Ramos (cell line): ENCODE measurements at regions not wholly inside any gene's neighbourhood (a gene's known extent, or its start where the extent isn't known, plus 50 kb on each side); places are given as distances from the start of the nearest gene placed in this dataset.
"Not testable (repeated sequence)": the region's sequence is repeated elsewhere in the genome, so short reads cannot be mapped to it uniquely, and the experiment has no call there.

Experiments
- in situ Hi-C: fragments of 300-500 bp; cut with MboI; formaldehyde crosslinking; loops from one replicate; pipeline ENCODE4 v1.14.3; 2022; ENCODE audit warnings: low sequenced_read_pairs; ENCODE audit not compliant: unreplicated experiment

DNA sequence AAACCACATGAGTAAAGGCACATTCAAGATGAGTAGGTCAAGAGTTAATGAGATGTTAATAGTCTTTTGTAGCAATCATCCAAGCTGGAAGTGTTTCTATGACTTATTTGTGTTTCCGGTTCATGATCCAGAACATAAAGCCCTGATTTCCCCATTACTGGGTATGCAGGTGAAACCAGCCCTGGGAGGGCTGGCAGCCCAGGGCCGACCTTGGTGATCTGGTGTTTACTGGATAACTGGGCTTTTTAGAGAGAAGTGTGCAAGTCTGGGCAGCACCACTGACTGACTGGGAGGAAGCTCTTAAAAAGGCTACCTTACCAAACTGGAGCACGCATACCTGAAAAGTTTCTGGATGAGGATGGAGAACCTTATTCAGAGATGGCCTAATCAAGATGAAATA lies 431.6 kb upstream of the VRK2 start:
- in situ Hi-C loops = no loop called here

DNA sequence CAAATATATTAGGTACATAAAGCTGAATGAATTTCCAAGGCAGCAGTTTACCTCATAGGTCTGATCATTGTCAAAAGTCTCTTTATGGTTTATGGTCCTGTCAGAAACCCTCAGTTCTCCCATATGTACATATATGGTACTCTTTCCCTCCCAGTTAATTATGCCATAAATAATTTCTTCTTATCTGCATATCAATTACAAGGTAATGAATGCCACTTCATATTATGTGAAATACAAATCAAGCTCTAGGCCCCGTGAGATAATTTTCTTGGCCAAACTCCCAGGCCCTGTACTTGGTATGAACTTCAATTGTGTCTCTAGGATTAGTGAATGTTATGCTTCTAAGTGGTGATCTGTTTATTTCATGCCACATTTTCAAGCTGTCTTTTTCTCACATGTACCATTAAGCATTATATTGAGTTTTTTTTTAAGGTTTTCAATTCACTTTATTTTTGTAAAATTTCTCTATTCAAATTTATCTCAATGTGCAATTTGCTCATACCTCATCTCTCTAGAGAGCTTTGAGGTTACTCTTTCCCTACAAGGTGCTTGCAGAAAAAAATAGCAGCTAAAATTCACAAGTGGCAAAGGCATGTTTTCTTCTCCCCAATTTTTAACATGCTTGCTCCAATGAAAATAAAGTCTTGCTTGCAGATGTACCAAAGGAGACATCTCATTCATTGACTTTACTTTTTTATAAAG lies 430.6 kb upstream of the VRK2 start:
- in situ Hi-C loops = no loop called here

DNA sequence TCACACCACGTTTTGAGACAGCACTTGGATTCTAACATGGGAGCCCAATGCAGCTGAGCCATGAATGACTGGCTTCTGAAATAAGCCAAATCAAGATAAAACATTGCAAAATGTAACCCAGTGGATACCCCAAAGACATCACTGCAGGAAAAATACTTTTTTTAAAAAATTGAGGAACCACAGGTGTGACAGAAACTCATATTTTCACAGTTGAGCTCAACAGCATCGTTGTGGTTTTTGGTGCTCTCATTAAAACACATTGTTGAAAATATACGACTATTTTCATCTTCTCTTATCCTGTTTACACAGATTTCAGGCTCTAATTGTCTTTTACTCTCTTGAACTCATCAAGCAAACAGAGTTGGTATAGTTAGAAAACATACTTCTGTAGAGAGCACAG lies 429.3 kb upstream of the VRK2 start:
- in situ Hi-C loops = no loop called here

DNA sequence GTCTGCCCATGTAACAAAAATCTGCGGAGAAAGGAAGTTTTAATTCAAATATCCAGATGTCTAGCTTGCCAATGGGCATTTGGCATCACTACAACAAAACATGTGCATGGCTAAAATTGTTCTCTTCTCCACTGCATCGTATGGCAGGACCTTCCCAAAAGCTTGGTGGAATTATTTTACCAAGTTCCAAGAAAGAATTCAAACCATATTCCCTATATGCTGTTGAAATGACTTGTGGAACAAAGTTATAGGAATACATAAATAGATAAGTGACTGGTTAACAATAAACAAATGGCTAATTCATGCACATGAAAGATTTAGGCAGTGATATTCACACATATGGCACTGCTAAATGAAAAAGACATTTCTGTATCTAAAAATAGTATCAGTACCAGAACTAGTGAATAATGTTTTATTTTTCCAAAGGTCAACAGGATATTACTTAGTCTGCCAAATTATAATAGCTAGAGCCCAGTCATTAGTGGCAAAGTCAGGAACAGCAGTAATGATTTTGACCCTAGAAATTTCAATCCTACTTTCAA lies 425.4 kb upstream of the VRK2 start:
- in situ Hi-C loops = no loop called here

DNA sequence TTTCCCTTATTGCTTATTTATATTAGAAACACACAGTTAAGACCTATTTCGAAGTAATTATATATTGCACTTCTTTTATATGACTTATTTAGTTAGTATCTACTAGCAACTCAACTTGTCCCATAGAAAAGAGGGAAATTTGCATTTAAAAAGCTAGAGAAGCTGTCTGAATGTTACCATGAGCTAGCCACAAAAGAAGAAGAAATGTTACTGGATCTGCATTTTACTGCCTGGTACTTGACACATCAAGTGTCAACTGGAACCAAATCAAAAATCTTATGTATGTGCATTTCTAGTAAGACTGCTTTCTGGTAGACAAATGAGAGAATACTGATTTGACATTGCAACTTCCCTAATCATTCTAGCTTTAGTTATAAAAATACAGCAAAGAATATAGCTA lies 424.6 kb upstream of the VRK2 start:
- in situ Hi-C loops = no loop called here

DNA sequence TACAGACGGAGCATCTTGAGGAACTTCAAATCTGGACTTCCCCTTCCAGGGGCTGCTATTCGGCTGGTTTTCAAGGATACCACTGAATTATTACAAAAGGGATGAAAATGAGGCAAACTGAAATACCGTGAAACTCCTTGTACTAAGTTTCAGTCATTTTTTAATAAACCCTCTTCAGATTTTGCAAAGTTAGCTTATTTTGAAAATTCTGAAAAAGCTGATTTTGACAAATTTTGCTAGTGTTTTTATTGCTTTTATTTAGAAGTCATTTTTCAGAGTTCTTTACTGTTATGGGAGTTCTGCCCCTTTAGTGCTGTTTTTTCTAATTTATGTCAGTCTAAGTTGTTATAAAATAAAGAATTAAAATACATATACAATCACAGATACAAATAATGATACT lies 390.4 kb upstream of the VRK2 start:
- in situ Hi-C loops = no loop called here

DNA sequence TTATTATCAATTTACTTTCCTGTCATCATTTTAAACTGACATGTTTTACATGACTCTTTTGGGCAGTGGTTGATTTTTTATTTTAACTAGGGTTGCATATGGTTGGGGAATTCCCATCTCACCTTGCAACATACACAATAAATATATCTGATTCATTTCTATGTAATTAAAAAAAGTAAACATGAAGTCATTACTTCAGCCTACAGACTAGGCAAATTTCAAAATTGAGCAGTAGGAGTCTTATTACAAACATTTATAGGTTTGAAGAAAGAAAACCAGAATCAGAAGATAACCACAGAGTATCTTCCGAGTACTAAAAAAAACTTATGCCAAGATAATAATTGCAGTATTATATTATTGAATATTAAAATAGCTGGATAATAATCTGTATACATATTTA lies 377.0 kb upstream of the VRK2 start:
- in situ Hi-C loops = no loop called here

DNA sequence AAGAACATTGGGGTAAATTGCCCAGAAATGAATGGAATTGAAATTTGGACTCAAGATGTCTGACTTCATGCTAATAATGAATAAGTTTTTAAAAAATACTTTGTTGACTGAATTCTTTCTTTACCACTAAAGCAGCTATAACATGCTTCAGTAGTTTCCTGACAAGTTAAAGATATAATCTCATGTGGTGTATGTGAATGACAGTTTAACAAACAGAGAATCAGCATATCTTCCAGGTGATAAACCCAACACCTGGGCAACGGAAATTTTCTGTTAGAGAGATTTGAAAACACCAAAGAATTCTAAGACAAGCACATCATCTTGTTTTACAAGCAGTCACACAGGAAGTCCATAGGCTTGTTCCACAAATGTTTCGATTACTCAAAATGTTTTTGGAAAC lies 372.6 kb upstream of the VRK2 start:
- in situ Hi-C loops = no loop called here

DNA sequence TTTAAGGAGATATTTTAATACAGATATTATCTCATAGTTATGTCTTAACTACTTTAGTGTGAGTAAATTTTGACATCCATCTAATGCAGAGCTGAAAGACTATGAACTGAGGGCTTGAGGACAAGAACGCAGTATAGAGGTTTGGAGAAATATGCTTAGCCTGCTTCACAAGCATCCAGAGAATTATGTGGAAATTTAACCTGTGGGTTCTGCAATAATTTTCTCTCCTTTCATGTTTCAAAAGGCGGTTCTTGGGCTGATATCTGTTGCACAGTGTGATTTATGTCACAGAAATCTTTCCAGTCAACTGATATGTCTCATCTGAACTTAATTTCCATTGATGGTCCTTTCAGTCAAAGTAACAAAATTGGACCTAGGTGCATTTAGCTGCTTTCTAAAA lies 371.9 kb upstream of the VRK2 start:
- in situ Hi-C loops = no loop called here

DNA sequence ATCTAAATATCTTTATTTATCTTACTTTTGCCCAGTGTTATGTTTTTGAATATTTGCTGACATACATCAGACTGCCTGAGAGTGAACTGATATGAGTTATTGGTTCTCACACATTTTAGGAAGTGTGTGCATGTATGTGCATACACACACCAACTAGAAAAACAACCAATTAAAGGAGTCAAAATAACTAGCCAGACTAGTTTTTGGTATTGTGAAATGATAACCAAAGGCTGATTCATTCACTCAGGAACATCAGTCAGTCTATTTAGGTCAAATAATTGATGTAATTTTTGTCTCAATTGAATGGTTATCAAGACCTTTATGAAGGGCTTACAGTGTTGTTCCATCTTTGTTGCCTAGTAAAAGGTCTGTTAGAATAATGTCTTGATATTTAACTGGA lies 369.3 kb upstream of the VRK2 start:
- in situ Hi-C loops = no loop called here

DNA sequence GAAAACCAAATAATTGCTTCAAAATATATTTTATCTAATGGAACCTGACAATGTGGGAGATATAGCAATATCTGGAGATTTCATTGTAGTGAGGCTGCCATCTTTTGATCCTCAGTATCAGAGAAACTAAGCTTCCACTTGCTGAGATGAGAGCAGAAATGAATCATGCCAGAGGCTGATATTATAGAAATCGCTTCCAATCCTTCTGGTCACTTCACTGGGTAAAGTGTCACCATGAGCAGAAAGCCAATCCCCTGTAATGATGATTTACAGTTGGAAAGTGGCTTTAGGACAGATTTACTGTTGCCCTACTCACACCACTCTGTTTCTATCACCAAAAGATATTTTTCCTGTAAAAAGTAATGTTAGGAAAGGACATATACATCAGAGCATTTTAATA lies 365.0 kb upstream of the VRK2 start:
- in situ Hi-C loops = no loop called here

DNA sequence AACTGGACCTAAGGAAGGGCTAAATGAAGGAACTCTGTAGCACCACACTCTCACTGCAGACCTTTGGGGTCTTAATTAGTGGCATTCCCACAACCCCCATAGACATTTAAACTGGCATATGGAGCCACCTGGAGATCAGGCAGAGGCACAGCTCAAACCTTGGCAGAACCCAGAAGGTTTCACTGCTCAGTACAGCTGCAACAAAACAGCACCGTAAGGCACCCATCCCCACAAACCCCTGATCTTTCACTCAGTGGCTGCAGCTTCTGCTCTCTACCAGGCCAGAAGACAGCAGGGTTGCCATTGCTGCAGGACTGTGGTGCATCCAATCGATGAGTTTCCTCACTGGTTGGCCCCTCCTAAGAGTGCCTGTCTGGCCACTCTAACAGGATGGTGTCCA lies 361.6 kb upstream of the VRK2 start:
- in situ Hi-C loops = no loop called here

DNA sequence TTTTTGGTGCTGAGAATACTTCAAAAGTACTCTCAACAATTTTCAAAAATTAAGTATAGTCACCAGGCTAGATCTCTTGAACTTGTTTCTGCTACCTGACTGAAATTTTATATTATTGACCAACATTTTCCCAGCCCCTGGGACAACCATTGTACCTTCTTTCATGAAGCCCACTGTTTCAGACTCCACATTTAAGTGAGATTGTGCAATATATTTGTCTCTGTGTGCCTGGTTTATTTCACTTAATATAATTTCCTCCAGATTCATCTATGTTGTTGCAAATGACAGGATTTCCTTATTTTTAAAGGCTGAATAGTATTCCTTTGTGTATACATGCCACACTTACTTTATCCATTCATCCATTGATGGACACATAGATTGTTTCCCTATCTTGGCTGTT lies 354.2 kb upstream of the VRK2 start:
- in situ Hi-C loops = no loop called here

DNA sequence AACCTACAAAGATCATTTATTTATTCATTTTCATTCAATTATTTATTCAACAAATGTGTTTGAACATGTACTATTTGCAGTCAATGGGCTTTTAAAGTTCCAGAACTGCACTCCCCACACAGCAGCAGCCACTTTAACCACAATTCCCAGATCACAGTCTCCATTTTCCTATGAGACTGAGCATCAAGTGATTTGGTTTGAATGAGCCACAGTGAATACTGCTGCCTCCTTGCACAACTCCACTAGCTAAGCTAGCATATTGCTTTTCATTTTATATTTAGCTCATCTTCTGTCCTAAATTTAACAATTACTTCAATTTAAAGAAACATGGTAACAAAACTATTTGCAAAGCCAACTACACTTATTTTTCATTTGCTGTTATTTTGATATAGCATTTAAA lies 353.4 kb upstream of the VRK2 start:
- in situ Hi-C loops = no loop called here

DNA sequence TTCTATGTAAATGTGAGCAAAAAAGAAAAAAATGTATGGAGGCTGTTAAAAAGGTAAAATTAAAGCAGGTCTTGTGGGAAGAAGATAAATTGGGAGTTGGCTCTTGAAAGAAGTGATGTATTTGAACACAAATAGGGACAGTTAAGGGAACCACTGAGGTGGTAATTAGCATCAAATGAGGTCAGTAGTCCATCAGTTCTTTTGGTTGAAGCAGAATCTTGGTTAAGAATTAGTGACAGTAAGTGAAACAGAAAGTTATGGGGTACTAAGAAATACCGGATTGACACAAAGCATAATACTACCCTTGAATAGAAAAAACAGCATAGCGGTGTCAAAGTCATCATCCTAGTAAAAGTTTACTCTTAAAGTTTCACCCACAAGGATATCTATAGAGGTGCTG lies 352.6 kb upstream of the VRK2 start:
- in situ Hi-C loops = no loop called here

DNA sequence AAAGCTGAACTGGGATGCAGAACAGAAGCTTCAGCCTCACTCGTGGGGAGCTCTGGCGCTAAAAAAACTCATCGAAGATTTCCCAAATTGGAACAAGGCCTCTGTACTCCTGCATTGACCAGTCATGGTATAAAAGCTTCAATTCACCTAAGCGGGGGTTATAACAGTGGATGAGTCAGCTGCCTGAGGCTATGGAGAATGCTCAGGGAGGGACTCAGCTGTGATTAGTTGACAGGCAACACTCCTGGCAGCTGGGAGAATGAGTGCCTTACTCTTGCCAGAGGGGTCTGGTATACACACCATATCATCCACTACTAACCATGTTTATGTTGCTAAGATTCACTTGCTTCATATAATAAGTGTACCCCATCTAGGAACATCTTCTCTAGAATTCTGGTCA lies 350.6 kb upstream of the VRK2 start:
- in situ Hi-C loops = no loop called here

DNA sequence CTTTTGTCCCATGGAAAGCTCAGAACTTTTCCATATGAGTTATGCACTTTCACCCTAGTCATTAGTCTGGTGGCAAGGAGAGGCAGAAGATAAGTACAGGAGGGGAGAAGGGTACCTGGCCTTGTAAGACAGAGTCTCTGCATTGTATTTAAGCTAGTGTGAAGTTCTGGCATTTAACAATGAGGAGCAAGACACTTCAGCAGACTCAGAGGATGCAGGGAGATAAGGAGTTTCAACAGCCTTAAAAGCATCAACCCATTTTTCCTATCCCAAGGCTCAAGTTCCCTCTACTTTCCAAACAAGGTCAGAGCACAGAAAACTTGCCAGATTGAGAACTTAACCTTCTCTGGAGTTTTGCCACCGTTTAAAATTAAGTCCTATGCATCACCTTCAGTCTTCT lies 348.2 kb upstream of the VRK2 start:
- in situ Hi-C loops = no loop called here

DNA sequence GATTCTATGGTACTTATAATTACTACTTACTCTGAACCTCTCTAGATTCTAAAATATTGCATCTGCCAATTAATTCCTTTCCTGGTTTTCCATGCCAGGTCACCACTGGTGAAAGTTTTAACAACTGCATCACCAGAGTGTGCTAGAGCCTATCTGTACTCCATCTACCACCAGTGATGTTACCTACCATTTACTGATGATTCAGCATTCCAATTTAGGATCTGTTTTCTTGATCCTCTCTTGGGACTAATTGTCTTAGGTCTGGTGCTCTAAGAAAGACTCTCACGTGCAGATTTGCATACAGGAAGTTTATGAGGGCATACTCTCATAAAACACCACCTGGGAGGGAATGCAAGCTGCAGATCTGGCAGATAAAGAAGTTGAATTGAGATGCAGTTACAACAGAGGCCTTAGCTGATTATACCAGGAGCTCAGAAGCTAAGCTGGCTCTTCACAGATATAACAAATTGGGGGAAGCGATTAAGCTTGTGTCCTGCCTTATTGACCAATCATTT lies 347.6 kb upstream of the VRK2 start:
- in situ Hi-C loops = no loop called here

DNA sequence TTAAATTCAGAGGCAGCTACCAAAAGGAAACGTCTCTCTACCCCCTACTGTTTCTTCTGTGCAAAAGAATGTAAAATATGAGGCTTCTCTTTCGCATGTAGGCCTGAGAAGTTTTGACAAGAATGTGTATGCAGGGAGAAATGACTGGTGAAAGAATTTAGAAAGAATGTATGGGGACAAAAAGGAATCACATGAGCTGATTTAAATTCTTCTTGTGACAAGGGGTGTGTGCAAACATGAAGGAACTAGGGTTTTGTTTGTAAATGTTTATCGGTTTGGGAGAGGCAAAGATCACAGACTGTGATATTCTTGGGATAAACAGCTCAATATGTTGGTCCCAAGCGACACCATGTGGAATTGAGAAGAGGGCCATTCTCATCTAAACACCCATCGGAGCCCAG lies 345.2 kb upstream of the VRK2 start:
- in situ Hi-C loops = no loop called here

DNA sequence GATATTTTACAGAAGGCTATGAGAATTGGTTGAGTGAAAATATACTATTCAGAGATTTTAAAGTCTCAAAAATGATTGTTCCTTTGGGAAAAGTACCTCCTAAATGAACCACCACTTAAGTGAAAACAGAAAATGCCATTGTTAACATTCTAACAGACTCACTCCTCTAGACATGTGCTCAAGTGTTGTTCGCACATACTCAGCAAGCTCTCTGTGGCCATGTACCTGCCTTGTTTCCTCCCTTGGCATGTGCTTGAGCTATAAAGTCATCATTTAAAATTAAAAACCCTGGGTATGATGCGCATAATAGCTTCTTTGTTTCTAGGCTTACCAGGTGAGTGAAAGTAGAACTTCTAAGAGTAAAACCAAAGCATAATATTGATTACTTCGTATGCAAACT lies 343.2 kb upstream of the VRK2 start:
- in situ Hi-C loops = no loop called here

DNA sequence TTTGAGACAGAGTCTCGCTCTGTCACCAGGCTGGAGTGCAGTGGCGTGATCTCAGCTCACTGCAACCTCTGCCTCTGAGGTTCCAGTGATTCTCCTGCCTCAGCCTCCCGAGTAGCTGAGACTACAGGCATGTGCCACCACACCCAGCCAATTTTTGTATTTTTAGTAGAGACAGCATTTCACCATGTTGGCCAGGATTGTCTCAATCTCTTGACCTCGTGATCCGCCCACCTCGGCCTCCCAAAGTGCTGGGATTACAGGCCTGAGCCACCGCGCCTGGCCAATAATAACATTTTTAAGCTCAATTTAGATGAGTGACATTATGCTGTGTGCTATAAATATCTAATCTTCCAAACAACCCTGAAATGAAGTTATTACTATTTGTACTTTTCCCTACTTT lies 338.8 kb upstream of the VRK2 start:
- in situ Hi-C loops = not testable (repeated sequence)

DNA sequence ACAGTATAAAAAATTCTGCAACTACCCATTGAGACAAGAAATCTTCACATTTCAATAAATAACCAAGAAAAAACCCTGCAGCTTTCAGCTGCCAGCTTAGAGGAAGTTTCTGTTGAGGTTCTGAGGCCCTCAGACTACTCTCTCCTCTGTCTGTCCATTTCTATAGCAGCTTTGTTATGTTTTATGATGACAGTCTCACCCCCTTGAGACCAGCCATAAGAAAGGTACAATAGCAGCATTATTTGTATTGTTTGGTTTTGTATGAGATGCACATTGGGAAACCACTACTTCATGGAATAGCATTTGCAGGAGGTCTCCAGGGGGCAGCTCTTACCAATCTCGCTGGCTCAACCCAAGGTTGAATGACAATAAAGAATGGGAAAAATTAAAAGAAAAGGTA lies 334.6 kb upstream of the VRK2 start:
- in situ Hi-C loops = no loop called here
